ENCODE measurements at regions not wholly inside any gene's neighbourhood (a gene's known extent, or its start where the extent isn't known, plus 50 kb on each side); places are given as distances from the start of the nearest gene placed in this dataset.
"Not testable (repeated sequence)": the region's sequence is repeated elsewhere in the genome, so short reads cannot be mapped to it uniquely, and the experiment has no call there.

- DNase-seq (ENCODE audit: low read depth) = peak; percentile 41
- H3K4me3 ChIP-seq (ENCODE audit: low read depth, low read length) = not testable (repeated sequence)
- peak; percentile 45 for TF ChIP-seq CTCF (IDR thresholded peaks at IDR 0.05; ENCODE audit: low read depth, low read length)
Measured at GRCh38 chr5:21469523-21470101, 1383.5 kb downstream of the CDH12 start.

- not testable (repeated sequence) for H3K4me3 ChIP-seq (ENCODE audit: low read depth, low read length); DNase-seq (ENCODE audit: low read depth)
Measured at GRCh38 chr5:21467544-21467943, 1385.6 kb downstream of the CDH12 start.

GRCh38 chr5:21459744-21460073 is 1393.4 kb downstream of the CDH12 start:
- H3K4me3 ChIP-seq (ENCODE audit: low read depth, low read length) = peak overlapping the region; percentile 58
- not testable (repeated sequence) for DNase-seq (ENCODE audit: low read depth)

DNA sequence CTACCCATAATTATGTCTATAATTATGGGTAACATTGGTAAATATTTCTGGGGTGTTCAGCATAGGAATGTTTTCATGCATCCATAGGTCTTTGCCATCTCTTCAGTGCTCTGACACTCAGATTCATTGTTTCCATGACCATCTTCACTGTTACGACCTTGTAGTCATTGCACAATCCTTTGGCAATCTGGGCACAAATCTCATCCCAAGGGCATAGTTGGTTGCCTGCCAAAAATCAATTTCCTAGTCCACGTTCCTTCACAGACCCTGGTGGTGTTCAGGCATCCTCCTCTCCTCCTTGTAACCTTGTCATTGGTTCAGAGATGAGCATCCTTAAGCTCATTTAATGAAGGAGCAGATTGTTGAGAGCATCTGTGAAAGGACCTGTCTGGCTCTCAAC is 1400.7 kb downstream of the CDH12 start:
- H3K4me3 ChIP-seq (ENCODE audit: low read depth, low read length) = no peak overlapping the region
- TF ChIP-seq POLR2A (IDR thresholded peaks at IDR 0.05; ENCODE audit: extremely low read depth, insufficient read length) (no peak), MYC (IDR thresholded peaks at IDR 0.05; ENCODE audit: low read depth, low read length) (no peak), CTCF (IDR thresholded peaks at IDR 0.05; ENCODE audit: low read depth, low read length) (no peak), MAX (IDR thresholded peaks at IDR 0.05; ENCODE audit: low read depth, low read length) (no peak)
- DNase-seq (ENCODE audit: low read depth) = no peak

GRCh38 chr5:21432646-21433045 is 1420.5 kb downstream of the CDH12 start:
- no peak for DNase-seq (ENCODE audit: low read depth)
- TF ChIP-seq MYC (IDR thresholded peaks at IDR 0.05; ENCODE audit: low read depth, low read length) (no peak), POLR2A (IDR thresholded peaks at IDR 0.05; ENCODE audit: extremely low read depth, insufficient read length) (no peak), CTCF (IDR thresholded peaks at IDR 0.05; ENCODE audit: low read depth, low read length) (no peak), MAX (IDR thresholded peaks at IDR 0.05; ENCODE audit: low read depth, low read length) (no peak)
- no peak overlapping the region for H3K4me3 ChIP-seq (ENCODE audit: low read depth, low read length)

GRCh38 chr5:21424907-21425306 is 1428.2 kb downstream of the CDH12 start:
- TF ChIP-seq POLR2A (IDR thresholded peaks at IDR 0.05; ENCODE audit: extremely low read depth, insufficient read length) = no peak
- TF ChIP-seq CTCF (IDR thresholded peaks at IDR 0.05; ENCODE audit: low read depth, low read length) = no peak
- no peak for TF ChIP-seq MAX (IDR thresholded peaks at IDR 0.05; ENCODE audit: low read depth, low read length)
- TF ChIP-seq MYC (IDR thresholded peaks at IDR 0.05; ENCODE audit: low read depth, low read length) = no peak

GRCh38 chr5:21419383-21419782 is 1431.4 kb upstream of the CDH18 start:
- TF ChIP-seq MYC (IDR thresholded peaks at IDR 0.05; ENCODE audit: low read depth, low read length) (no peak), MAX (IDR thresholded peaks at IDR 0.05; ENCODE audit: low read depth, low read length) (no peak), CTCF (IDR thresholded peaks at IDR 0.05; ENCODE audit: low read depth, low read length) (no peak), POLR2A (IDR thresholded peaks at IDR 0.05; ENCODE audit: extremely low read depth, insufficient read length) (no peak)
- no peak overlapping the region for H3K4me3 ChIP-seq (ENCODE audit: low read depth, low read length)
- no peak for DNase-seq (ENCODE audit: low read depth)

More at GRCh38 chr5:21424907-21425306, 1428.2 kb downstream of the CDH12 start:
- DNase-seq (ENCODE audit: low read depth) = no peak
- no peak overlapping the region for H3K4me3 ChIP-seq (ENCODE audit: low read depth, low read length)

DNA sequence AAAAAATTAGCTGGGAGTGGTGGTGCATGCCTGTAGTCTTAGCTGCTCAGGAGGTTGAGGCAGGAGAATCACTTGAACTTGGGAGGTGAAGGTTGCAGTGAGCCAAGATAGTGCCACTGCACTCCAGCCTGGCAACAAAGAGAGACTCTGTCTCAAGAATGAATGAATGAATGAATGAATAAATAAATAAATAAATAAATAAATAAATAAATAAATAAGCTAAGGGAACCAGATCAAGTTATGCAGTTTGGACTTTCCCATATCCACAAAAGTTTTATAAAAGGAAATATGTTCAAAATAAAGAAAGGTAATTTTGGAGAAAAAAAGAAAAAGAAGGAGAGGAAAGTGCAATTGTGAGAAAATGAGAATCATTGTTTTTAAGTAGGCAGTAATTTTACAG is 1414.1 kb upstream of the CDH18 start:
- H3K4me3 ChIP-seq (ENCODE audit: low read depth, low read length); DNase-seq (ENCODE audit: low read depth): not testable (repeated sequence)
